RWPE2 (cell line): ENCODE measurements at regions not wholly inside any gene's neighbourhood (a gene's known extent, or its start where the extent isn't known, plus 50 kb on each side); places are given as distances from the start of the nearest gene placed in this dataset.

Experiments
- ATAC-seq: fragments of 200-7000 bp; cut with Tn5 transposase; 3 replicates; pipeline ENCODE4 v1.9.1; 2021; ENCODE audit warnings: low read depth
- DNase-seq: peaks from one replicate; pipeline ENCODE4 v3.0.0-alpha.2; 2020; ENCODE audit warnings: low spot score
- H3K27ac ChIP-seq: fragments of 450-650 bp; 2 replicates; pipeline ENCODE4 v1.5.1; 2017; ENCODE audit warnings: mild to moderate bottlenecking; ENCODE audit not compliant: poor library complexity, severe bottlenecking
- H3K27me3 ChIP-seq: fragments of 250-450 bp; sonication (Bioruptor Pico); 2 replicates; pipeline ENCODE4 v1.5.1; 2021; ENCODE audit warnings: mild to moderate bottlenecking, moderate library complexity; ENCODE audit not compliant: insufficient read depth, poor library complexity, severe bottlenecking
- H3K36me3 ChIP-seq: fragments of 250-450 bp; sonication (Bioruptor Pico); 2 replicates; pipeline ENCODE4 v1.5.1; 2020; ENCODE audit warnings: low read depth, mild to moderate bottlenecking, moderate library complexity
- H3K4me1 ChIP-seq: fragments of 250-450 bp; sonication (Bioruptor Pico); 2 replicates; pipeline ENCODE4 v1.5.1; 2021; ENCODE audit warnings: mild to moderate bottlenecking, moderate library complexity; ENCODE audit not compliant: insufficient read depth, poor library complexity, severe bottlenecking
- H3K4me3 ChIP-seq: fragments of 250-450 bp; sonication (Bioruptor Pico); 2 replicates; pipeline ENCODE4 v1.5.1; 2021; ENCODE audit warnings: mild to moderate bottlenecking, moderate library complexity; ENCODE audit not compliant: severe bottlenecking
- H3K9me3 ChIP-seq: fragments of 250-450 bp; sonication (Bioruptor Pico); 2 replicates; pipeline ENCODE4 v1.5.1; 2021; ENCODE audit warnings: mild to moderate bottlenecking, moderate library complexity; ENCODE audit not compliant: severe bottlenecking
- TF ChIP-seq, protein P1 (sequence below): fragments of 450-650 bp; IDR thresholded peaks from one replicate; pipeline ENCODE4 v1.5.1; 2017; ENCODE audit warnings: mild to moderate bottlenecking, moderate library complexity; ENCODE audit not compliant: poor library complexity, severe bottlenecking

DNA sequence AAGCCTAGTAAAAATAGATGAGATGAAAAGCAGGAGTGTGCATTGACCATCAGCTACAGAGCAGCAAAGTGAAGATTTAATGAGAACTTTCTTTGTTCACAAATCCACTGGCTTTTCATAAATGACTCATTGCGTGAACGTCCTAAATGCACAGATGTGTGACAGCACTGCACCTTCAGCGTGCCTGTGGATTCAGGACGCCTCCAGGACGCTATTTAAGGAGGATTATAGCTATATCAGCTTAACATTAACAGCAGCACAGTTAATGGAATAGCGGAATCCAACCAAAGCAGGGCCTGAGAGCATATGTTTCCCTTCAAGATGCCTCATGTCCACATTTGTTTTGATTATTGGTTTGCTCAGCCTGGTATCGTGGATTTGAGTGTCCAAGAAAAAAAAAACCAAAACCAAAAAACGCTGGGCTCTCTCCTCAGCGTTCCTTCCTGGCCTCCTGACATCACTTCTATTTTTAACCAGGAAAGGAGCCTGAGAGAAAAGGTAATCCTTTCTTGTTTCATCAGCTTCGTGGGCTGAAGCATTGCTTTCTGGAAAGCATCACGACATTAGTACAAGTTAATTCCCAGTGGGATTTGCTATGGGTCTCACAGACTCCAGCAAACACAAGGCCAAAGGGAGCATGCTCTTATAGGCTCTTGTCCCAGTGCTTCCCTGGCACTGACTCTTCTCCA lies 447.0 kb upstream of the SMIM21 start:
- no peaks in the 10 kb centered on the region for H3K36me3 ChIP-seq
- no peak overlapping the region for H3K27ac ChIP-seq
- no peaks in the 10 kb centered on the region for H3K9me3 ChIP-seq
- no peak for DNase-seq
- no peaks in the 10 kb centered on the region for H3K4me1 ChIP-seq
- TF ChIP-seq, protein P1, sequence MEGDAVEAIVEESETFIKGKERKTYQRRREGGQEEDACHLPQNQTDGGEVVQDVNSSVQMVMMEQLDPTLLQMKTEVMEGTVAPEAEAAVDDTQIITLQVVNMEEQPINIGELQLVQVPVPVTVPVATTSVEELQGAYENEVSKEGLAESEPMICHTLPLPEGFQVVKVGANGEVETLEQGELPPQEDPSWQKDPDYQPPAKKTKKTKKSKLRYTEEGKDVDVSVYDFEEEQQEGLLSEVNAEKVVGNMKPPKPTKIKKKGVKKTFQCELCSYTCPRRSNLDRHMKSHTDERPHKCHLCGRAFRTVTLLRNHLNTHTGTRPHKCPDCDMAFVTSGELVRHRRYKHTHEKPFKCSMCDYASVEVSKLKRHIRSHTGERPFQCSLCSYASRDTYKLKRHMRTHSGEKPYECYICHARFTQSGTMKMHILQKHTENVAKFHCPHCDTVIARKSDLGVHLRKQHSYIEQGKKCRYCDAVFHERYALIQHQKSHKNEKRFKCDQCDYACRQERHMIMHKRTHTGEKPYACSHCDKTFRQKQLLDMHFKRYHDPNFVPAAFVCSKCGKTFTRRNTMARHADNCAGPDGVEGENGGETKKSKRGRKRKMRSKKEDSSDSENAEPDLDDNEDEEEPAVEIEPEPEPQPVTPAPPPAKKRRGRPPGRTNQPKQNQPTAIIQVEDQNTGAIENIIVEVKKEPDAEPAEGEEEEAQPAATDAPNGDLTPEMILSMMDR, result no peak
- ATAC-seq, result no peak
- H3K27me3 ChIP-seq, result no peaks in the 10 kb centered on the region
- H3K4me3 ChIP-seq, result no peak overlapping the region

DNA sequence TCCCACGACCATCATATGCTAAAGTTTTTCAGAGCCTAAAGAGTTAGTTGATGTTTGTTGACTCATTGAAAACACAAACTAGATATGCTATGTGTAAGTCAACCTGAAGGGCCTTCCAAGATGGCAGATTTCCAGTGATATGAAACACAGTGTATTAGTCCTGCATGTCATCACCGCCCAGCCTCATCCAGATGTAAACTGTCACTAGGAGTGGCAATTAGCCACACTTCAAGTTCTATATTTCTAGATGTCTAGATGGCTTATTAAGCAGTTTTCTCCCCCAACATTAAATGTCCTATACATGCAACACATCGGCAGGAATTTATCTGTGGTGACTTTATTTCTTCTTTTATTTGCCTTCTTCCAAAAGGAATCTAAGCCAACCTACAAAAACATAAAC lies 444.1 kb upstream of the SMIM21 start:
- H3K4me1 ChIP-seq, result no peaks in the 10 kb centered on the region
- H3K9me3 ChIP-seq, result no peaks in the 10 kb centered on the region
- TF ChIP-seq, protein P1, result no peak
- H3K36me3 ChIP-seq, result no peaks in the 10 kb centered on the region
- ATAC-seq, result no peak
- DNase-seq, result no peak
- no peaks in the 10 kb centered on the region for H3K27me3 ChIP-seq
- no peak overlapping the region for H3K27ac ChIP-seq
- no peak overlapping the region for H3K4me3 ChIP-seq

DNA sequence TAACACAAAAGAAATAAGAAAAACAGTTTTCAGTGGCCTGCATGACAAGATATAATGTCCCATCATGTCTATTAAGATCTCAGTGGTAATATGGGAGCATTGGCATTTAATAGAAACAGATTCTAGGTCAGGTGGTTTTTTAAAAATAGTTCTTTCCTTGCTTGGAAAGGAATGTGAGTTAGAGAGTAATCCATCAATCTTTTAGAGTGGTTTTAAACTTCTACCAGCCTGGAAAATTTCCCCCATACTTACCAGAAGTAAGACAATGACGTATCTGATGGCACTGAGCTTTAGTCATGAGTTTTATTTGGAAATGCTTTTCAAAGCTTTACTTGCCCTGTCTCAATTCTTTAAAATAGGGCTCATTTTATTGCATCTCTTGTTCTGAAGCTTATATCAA lies 441.7 kb upstream of the SMIM21 start:
- Histone ChIP-seq H3K4me3 (no peak overlapping the region), H3K27ac (no peak overlapping the region), H3K36me3 (no peaks in the 10 kb centered on the region), H3K27me3 (no peaks in the 10 kb centered on the region), H3K4me1 (no peaks in the 10 kb centered on the region), H3K9me3 (no peaks in the 10 kb centered on the region)
- TF ChIP-seq, protein P1, result no peak
- DNase-seq, result no peak
- ATAC-seq, result no peak

DNA sequence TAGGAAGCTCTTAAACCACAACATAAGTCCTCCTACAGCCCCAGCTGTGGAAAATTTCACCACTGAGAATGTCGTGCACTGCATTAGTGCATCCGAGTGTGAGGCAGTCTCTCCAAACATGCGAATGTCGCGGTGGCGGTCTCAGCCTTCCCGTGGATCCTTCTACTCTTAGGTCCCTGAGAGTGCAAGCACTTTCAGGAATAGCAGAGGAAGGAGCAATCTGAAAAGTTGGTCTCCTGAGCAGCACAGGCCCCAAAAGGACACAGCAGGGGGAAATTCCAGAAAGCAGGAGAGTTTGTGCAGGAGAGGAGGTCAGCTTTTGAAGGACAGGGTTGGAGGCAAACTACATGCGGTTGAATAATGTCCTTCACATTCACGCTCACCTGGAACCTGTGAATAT lies 440.5 kb upstream of the SMIM21 start:
- Histone ChIP-seq H3K4me3 (no peak overlapping the region), H3K4me1 (no peaks in the 10 kb centered on the region), H3K27me3 (peaks cover 4% of the 10 kb centered on the region), H3K27ac (no peak overlapping the region), H3K36me3 (no peaks in the 10 kb centered on the region), H3K9me3 (no peaks in the 10 kb centered on the region)
- ATAC-seq (no peak), DNase-seq (no peak)
- TF ChIP-seq, protein P1, result no peak

DNA sequence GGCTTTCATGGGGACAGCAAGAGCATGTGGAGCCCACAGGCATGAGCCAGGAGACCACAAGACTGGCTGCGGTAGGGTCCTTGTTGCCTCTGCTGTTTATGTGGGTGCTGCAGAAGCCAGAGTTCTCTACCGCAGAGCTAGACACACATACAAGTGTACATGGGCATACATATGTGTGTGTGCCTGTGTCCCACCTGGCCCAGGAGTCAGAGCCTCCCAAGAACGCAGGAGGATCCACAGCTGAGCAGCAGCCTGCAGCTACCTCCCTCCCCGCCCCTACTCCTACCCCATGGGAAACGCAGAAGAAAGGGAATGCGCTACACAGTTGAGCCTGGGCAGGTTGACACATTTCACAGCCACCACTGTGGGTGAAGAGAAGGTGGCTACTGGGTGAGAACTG lies 438.1 kb upstream of the SMIM21 start:
- ATAC-seq (no peak), DNase-seq (no peak)
- H3K36me3 ChIP-seq, result no peaks in the 10 kb centered on the region
- TF ChIP-seq, protein P1, result no peak
- no peaks in the 10 kb centered on the region for H3K4me1 ChIP-seq
- H3K27me3 ChIP-seq, result peaks cover 4% of the 10 kb centered on the region
- no peaks in the 10 kb centered on the region for H3K9me3 ChIP-seq
- H3K4me3 ChIP-seq, result no peak overlapping the region
- no peak overlapping the region for H3K27ac ChIP-seq
